Stimulated activated CD8-positive, alpha-beta memory T cell treated with anti-CD3 and anti-CD28 coated beads, Interleukin-15, amount 100 ng/mL, for 1 hour (primary cell): ENCODE measurements at regions not wholly inside any gene's neighbourhood (a gene's known extent, or its start where the extent isn't known, plus 50 kb on each side); places are given as distances from the start of the nearest gene placed in this dataset.

ENCODE experiments used
- DNase-seq: peaks from one replicate; pipeline ENCODE4 v3.0.0-alpha.2; 2020; ENCODE audit warnings: low read depth

DNA sequence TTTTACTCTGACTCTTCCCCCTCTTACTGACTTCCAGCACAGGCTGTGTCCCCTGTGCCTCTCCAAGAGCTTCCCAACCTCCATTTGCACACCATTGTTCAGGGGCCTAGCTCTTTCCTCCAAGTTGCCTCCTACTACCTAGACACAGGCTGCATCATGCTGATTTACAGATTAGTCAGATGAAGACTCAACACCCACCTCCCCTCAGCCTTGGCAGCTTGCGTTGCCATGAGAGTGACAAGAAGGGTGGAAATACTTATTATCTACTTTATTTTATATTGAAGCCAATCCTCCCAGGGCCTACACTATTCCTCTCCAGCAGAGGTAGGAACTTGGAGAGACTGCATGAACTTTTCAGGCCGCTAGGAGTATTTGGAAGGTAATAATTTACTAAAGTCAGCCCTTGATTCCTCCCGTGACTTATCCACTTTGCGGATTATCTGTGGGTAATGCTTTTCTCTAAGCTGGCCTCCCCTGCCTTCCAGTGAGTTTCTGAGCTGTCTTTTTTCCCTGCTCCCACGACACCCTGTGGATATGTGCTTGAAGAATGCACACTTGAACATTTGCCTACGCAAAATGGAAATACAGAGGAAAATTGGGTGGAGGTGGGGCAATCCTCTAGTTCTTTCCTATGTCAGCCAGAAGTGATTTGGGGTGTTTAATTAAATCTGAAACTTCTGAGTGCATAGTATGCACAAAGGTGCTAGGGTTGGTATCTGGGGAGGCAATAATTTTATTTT, 74.1 kb upstream of the TMEM164 start:
- DNase-seq, result no peak

DNA sequence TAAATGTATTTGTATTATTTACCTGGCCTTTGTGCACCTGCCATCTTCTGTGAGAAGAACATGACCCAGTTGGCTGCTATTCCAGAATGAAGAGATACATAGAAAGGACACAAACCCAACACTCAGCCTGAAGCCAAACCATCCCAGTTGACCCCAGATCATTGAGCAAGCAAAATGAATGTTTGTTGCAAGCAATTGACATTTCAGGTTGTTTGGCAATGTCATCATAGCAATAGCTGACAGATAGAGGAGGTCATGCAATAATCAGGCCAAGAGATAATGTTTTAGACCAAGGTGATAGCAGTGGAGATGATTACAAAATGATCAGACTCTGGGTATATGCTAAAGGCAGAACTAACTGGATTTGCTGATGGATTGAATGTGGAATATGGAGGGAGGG, 71.2 kb upstream of the TMEM164 start:
- DNase-seq, result no peak

DNA sequence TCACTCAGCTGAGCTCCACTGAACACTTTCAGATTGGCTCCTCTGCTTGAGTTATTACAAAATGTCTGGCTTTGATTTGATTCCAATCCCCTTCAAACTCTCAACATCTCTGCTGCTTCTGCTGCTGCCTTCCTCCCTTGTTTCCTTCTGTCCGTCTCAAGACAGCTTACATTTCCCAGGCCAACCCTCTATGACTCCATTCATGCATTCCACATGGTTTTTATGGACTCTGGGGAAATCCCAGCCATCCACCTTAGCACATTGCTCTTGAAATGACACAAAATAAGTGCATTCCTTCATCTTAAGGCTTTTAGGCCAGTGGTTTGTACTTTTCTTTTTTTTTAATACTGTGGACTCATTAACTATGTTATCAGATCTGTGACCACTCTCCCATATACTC, 68.5 kb upstream of the TMEM164 start:
- DNase-seq, result no peak

DNA sequence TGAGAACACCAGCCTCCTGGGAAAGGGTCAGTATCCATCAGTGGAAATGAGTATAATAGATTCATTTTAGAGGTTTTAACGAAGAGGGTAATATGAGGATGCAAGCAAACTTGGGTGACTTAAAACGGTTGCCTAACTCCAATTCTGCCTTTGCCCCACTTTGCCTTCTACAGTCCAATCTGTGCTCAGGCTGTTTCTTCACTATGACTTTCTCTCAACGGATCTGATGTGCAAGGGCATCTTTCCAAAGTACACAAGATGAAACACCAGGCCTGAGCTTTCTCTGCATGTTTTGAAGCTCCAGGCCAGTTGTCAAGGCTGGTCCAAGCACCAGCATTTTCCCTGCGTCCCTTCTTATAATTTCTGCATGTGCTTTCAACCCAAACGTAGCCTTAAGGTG, 68.0 kb upstream of the TMEM164 start:
- no peak for DNase-seq

DNA sequence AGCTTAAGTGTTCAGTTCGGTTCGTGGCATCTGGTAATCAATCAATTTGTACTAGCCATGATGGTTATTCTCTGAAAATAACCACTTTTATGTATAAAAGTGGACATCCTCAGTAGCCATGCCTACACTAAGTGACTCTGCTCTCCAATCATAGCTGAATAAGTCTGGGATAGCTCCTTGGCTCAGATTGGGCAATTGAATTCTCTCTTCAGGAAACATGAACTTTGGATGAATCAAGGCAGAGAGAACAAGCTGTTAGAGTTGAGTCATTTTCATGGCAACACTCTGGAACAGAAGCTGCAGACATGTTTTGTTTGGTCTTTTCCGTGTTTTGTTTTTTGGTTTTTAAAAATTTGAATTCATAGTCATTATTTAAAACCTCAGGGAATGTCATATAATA, 66.8 kb upstream of the TMEM164 start:
- no peak for DNase-seq

DNA sequence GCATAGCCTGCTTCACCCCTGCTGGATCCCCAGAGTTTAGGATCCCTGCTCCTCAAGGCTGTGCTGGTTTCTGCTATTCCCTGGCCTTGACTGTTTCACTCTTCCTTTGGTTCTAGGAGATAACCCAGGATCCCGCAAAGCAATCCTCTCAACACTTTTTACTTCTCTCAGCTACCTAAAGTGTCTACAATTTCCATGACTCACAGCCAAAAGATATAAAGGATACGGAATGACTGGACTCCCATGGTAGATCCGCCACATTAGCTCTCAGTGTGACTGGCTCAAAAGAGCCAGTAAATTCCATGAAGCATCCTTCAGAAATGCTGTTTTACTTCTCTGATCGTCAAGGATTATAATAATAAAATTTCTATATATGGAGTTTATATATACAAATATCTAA, 66.3 kb upstream of the TMEM164 start:
- no peak for DNase-seq

DNA sequence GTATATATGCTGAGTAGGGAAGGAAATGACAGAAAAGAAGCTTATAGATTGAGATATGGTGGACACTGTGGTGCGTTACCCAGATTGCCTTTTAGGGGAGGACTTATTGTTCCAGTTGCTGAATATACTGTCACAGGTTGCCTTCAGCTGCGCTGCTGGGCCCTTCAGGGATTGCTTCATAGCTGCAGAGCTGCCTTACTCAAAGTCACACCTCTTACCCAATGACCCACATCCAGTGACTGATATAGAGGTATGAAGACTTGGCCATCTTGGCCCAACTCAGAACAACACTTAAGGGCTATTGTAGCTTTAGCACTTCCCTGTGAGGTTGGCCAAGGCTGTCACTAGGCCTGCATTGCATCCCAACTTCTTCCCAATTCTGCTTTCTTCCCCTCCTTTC, 63.4 kb upstream of the TMEM164 start:
- no peak for DNase-seq

DNA sequence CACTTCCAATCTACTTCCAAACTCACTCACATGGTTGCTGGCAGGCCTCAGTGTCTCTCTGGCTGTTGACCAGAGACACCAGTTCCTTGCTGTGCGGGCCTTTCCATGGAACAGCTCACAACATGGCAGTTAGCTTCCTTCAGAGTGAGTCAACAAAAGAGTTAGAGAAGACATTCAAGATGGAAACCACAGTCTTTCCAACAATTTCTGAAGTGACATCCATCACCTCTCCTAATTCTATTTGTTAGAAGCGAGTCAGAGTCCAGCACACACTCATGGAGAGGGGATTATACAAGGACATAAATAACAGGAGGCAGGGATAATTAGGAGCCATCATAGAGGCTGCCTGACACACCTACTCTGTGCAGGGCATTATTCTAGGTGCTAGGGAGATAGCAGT, 62.5 kb upstream of the TMEM164 start:
- no peak for DNase-seq

DNA sequence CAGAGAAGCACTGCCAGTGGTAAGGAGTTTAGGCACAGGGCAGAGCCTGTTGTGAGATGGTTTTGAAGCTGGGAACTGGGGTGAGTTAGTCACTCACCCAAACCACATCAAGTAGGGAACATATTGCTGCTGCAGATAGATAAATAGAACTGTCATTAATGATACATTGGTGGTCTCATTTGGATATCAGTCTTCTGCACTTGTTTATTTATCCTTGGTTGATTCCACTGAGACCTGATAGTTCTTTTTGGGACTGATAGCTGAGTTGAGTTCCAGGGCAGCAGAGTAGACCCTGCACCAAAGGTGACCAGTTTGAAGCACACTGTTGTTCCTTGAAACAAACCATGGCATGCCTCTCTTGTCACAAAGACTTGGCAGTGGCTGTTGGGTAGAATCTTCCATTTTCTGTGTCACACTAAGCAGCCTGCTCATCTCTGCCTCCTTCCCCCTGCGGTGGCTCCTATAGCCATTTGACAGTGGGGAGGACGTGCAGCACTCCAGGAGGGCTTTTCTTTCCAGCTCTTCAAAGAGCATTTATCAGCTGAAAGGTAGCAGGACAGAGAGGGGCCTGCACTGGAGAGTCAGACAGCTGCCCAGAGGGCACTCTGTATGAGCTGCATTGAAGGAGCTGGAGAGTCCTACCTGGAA, 59.7 kb upstream of the TMEM164 start:
- DNase-seq, result no peak

DNA sequence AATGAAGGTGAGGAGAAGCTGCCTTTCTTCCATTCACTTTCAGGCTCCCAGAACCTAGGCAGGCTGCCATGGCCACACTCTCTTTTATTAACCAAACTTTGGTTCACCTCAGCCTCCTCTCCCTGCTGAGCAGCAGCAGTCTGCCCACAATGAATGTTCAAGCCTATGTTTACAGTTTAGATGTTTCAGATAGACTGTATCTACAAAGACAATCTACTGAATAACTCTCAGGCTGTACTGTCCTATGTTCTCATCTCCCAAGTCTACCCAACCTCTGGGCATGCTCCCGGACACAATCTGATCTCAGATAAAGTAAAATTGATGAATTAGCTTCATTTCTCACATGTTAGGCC, 59.2 kb upstream of the TMEM164 start:
- no peak for DNase-seq

DNA sequence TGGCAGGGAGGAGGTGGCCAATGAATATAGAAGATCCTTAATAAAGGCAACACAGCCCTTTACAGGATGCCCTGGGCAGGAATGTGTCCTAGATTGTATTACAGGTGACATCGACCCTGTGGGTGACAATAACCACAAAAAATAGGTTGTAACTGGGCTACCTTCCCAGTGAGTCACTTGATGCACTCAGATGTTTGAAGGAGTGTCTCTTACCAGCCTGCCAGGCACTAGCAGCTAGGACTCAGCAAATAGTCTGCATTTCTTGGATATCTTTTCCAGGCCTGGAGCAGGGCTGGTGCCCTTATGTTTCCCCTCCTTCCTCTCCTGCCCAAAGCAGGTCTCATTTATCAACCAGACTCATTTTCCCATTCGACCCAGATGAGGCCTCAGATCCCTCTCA, 50.9 kb upstream of the TMEM164 start:
- no peak for DNase-seq

DNA sequence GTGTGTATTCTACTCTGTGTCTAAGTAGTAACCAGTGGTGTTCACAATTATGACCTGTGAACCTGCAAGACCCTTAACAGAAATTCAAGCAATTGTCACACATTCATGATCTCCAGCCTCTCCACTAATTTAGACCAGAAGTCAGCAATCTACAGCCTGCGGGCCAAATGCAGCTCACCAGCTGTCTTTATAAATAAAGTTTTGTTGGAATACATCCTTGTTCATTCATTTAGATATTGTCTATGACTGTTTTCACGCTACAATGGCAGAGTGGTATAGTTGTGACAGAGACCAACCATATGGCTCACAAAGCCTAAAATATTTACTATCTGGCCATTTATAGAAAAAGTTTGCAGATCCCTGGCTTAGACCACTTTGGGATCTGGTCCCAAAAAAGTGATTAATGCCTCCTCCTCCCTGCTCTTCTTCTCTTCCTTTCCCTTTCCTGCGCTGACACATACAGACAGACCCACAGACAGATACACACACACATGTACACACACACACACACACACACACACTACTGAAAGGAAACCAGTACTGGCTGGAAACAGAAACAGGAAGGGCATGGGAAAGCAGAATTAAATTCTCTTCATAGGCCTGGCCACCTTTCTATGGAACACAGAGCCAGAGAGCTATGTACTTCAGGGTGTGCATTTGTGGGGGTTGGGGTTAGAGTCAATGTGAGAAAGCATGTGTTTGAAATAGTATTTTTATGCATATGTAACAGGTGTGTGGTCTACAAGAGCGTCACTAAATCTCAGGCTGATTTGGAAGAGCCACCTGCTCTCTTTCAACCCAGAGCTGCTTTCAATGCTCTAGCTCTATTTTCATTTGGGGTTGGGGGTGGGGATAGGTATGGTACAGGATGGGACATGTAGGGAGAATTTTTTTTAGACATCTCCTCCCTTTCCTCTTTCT, 49.7 kb upstream of the TMEM164 start:
- no peak for DNase-seq
